Hepatocyte (in vitro differentiated cells): ENCODE measurements at regions not wholly inside any gene's neighbourhood (a gene's known extent, or its start where the extent isn't known, plus 50 kb on each side); places are given as distances from the start of the nearest gene placed in this dataset.

Experiments used
- DNase-seq: peaks from one replicate; pipeline ENCODE4 v3.0.0-alpha.2; 2016; ENCODE audit warnings: low spot score
- H2AFZ ChIP-seq: fragments of 200-600 bp; sonication (generic); 2 replicates; pipeline ENCODE4 v1.6.0; 2016; ENCODE audit warnings: antibody characterized with exemption, mild to moderate bottlenecking
- H3K27ac ChIP-seq: fragments of 200-600 bp; sonication (generic); 2 replicates; pipeline ENCODE4 v1.5.1; 2016; ENCODE audit warnings: mild to moderate bottlenecking
- H3K27me3 ChIP-seq: fragments of 200-600 bp; sonication (generic); 2 replicates; pipeline ENCODE4 v1.6.1; 2016
- H3K36me3 ChIP-seq: fragments of 200-600 bp; sonication (generic); replicated peaks from 2 replicates; pipeline ENCODE4 v1.5.1; 2016; ENCODE audit warnings: low read depth; ENCODE audit not compliant: insufficient read depth
- H3K4me1 ChIP-seq: fragments of 200-600 bp; sonication (generic); 2 replicates; pipeline ENCODE4 v1.5.1; 2016; ENCODE audit warnings: mild to moderate bottlenecking, moderate library complexity; ENCODE audit not compliant: insufficient read depth
- H3K4me2 ChIP-seq: fragments of 200-600 bp; sonication (generic); 2 replicates; pipeline ENCODE4 v1.6.0; 2016
- H3K4me3 ChIP-seq: fragments of 200-600 bp; sonication (generic); 2 replicates; pipeline ENCODE4 v1.5.1; 2016; ENCODE audit warnings: mild to moderate bottlenecking
- H3K79me2 ChIP-seq: fragments of 200-600 bp; sonication (generic); 2 replicates; pipeline ENCODE4 v1.6.0; 2017; ENCODE audit warnings: mild to moderate bottlenecking
- H3K9me2 ChIP-seq: fragments of 200-600 bp; sonication (generic); replicated peaks from 2 replicates; pipeline ENCODE4 v1.6.0; 2017; ENCODE audit warnings: mild to moderate bottlenecking; ENCODE audit not compliant: insufficient read depth
- H3K9me3 ChIP-seq: fragments of 200-600 bp; sonication (generic); 2 replicates; pipeline ENCODE4 v1.5.1; 2016; ENCODE audit warnings: low read depth, mild to moderate bottlenecking
- H4K20me1 ChIP-seq: fragments of 200-600 bp; sonication (generic); 2 replicates; pipeline ENCODE4 v1.6.0; 2016; ENCODE audit warnings: mild to moderate bottlenecking; ENCODE audit not compliant: insufficient read depth, poor library complexity, severe bottlenecking
- EZH2 ChIP-seq: fragments of 200-600 bp; sonication (generic); IDR thresholded peaks from 2 replicates; pipeline ENCODE4 v1.6.1; 2016; ENCODE audit warnings: antibody characterized with exemption, mild to moderate bottlenecking, borderline replicate concordance
- EZH2phosphoT487 ChIP-seq: fragments of 200-600 bp; sonication (generic); IDR thresholded peaks from one replicate; pipeline ENCODE4 v1.6.1; 2018; ENCODE audit warnings: antibody characterized with exemption, mild to moderate bottlenecking, low read depth, moderate library complexity; ENCODE audit not compliant: unreplicated experiment, severe bottlenecking
- WGBS: methylation state at CpG from one replicate; pipeline ENCODE4 v1.1.6; 2016; ENCODE audit warnings: low lambda C conversion rate; ENCODE audit errors: missing lambda C conversion rate; 5-methylcytosine and 5-hydroxymethylcytosine counted together
- TF ChIP-seq, protein P1 (sequence below): fragments of 200-600 bp; sonication (generic); IDR thresholded peaks from 2 replicates; pipeline ENCODE4 v1.5.1; 2016; ENCODE audit warnings: antibody characterized with exemption, mild to moderate bottlenecking; ENCODE audit not compliant: poor library complexity

DNA sequence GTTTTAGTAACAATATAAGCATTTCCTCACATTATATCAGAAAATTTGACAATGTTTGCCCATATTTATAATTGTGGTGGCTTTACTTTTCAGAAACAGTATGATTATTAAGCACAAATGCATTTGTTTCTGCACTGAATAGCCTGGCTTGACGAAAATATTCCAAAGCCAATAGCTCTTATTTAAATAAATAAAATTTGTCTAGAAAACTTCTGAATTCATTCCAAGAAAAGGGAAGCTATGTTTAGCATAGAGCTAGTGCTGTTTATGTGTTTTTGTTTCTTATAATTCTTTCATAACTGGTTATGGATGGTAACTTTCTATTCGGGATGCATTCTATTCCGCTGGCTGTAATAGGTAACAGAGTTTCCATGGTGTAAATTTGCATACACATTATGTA lies 268.6 kb downstream of the PTBP2 start:
- DNase-seq = no peak
- Histone ChIP-seq H3K4me3 (no peak overlapping the region), H4K20me1 (no peaks in the 10 kb centered on the region), H3K4me1 (no peaks in the 10 kb centered on the region), H2AFZ (no peak overlapping the region), H3K27ac (no peak overlapping the region), H3K9me2 (no peaks in the 10 kb centered on the region), H3K36me3 (no peaks in the 10 kb centered on the region), H3K4me2 (no peak overlapping the region), H3K27me3 (no peaks in the 10 kb centered on the region), H3K9me3 (no peaks in the 10 kb centered on the region), H3K79me2 (no peaks in the 10 kb centered on the region)
- TF ChIP-seq EZH2phosphoT487 (no peak), EZH2 (no peak)
- TF ChIP-seq, protein P1, sequence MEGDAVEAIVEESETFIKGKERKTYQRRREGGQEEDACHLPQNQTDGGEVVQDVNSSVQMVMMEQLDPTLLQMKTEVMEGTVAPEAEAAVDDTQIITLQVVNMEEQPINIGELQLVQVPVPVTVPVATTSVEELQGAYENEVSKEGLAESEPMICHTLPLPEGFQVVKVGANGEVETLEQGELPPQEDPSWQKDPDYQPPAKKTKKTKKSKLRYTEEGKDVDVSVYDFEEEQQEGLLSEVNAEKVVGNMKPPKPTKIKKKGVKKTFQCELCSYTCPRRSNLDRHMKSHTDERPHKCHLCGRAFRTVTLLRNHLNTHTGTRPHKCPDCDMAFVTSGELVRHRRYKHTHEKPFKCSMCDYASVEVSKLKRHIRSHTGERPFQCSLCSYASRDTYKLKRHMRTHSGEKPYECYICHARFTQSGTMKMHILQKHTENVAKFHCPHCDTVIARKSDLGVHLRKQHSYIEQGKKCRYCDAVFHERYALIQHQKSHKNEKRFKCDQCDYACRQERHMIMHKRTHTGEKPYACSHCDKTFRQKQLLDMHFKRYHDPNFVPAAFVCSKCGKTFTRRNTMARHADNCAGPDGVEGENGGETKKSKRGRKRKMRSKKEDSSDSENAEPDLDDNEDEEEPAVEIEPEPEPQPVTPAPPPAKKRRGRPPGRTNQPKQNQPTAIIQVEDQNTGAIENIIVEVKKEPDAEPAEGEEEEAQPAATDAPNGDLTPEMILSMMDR = no peak
- 96% methylated on average over 3 of the region's 3 CpGs for WGBS

DNA sequence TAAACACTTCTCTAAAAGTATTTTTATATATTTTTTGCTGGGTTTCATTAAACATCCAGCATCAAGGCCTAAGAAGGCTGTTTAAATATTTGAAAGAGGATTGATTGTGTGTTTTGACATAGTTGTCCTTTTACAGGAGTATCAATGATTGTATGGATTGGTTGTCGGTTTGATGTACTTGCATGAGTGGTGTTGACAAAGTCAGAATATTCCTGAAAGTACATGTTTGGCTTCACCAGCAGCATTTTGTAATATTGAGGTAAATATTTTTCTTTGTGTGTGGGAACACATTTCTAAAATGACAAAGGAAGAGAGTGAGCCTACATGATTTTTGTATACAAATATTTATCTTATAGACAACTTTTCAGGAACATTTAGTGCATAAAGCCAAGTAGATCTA lies 269.7 kb downstream of the PTBP2 start:
- H3K27me3 ChIP-seq = no peaks in the 10 kb centered on the region
- H3K27ac ChIP-seq = no peak overlapping the region
- H3K4me3 ChIP-seq = no peak overlapping the region
- H3K4me2 ChIP-seq = no peak overlapping the region
- no peaks in the 10 kb centered on the region for H3K79me2 ChIP-seq
- H2AFZ ChIP-seq = no peak overlapping the region
- no peaks in the 10 kb centered on the region for H3K9me3 ChIP-seq
- TF ChIP-seq, protein P1 = no peak
- TF ChIP-seq EZH2phosphoT487 (no peak), EZH2 (no peak)
- WGBS = 71% methylated on average over 1 of the region's 1 CpG
- H3K9me2 ChIP-seq = no peaks in the 10 kb centered on the region
- H3K4me1 ChIP-seq = no peaks in the 10 kb centered on the region
- no peaks in the 10 kb centered on the region for H4K20me1 ChIP-seq
- H3K36me3 ChIP-seq = no peaks in the 10 kb centered on the region
- no peak for DNase-seq

DNA sequence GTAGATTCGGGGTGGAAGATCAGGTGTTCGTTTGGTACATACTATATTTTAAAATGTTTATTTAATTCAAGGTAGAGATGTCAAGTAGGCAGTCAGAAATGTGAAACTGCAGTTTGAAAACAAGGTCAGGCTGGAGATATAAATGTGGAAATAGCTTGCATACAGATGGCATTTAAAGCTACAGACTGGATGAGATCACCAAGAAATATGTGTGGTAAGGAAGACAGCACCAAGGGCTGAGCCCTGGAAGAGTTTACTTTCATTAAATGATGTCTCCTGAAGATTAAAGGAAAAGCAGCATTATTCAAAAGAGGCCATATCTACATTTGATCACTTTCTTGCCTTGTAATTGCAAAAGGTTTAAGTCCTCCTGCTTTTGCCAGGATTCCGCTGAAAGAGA lies 271.3 kb downstream of the PTBP2 start:
- Histone ChIP-seq H3K27me3 (no peaks in the 10 kb centered on the region), H3K27ac (no peak overlapping the region), H3K9me3 (no peaks in the 10 kb centered on the region), H3K4me1 (no peaks in the 10 kb centered on the region), H3K79me2 (no peaks in the 10 kb centered on the region), H3K9me2 (no peaks in the 10 kb centered on the region), H4K20me1 (no peaks in the 10 kb centered on the region), H3K4me3 (no peak overlapping the region), H3K4me2 (no peak overlapping the region), H3K36me3 (no peaks in the 10 kb centered on the region), H2AFZ (no peak overlapping the region)
- no peak for DNase-seq
- TF ChIP-seq, protein P1 = no peak
- TF ChIP-seq EZH2phosphoT487 (no peak), EZH2 (no peak)
- WGBS = 98% methylated on average over 3 of the region's 3 CpGs

DNA sequence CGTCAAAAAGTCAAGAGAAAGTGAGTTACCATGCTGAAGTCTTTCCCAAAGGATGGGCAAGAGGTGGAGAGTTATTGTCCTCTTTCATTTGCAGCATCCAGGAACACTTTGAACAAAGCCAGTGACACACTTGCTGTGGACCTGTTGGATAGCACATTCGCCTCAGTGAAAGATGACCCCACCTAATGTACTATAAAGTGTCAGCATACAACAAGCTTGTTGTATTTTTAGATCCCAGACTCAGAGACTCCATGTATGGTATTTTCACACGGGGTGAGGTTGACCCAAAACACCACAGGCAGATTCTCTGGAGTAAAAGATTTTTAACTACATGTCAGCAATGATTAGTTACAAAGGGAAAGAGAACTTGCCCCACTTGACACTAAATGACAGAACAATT lies 273.8 kb downstream of the PTBP2 start:
- no peaks in the 10 kb centered on the region for H3K4me1 ChIP-seq
- no peaks in the 10 kb centered on the region for H3K79me2 ChIP-seq
- no peak overlapping the region for H3K4me3 ChIP-seq
- TF ChIP-seq, protein P1 = no peak
- TF ChIP-seq EZH2 = no peak
- TF ChIP-seq EZH2phosphoT487 = no peak
- WGBS = 70% methylated on average over 3 of the region's 3 CpGs
- no peak overlapping the region for H2AFZ ChIP-seq
- no peak overlapping the region for H3K27ac ChIP-seq
- no peaks in the 10 kb centered on the region for H4K20me1 ChIP-seq
- DNase-seq = no peak
- H3K9me2 ChIP-seq = no peaks in the 10 kb centered on the region
- H3K36me3 ChIP-seq = no peaks in the 10 kb centered on the region
- no peak overlapping the region for H3K4me2 ChIP-seq
- no peaks in the 10 kb centered on the region for H3K9me3 ChIP-seq
- no peaks in the 10 kb centered on the region for H3K27me3 ChIP-seq
